IMR-90 (cell line): ENCODE measurements at regions not wholly inside any gene's neighbourhood (a gene's known extent, or its start where the extent isn't known, plus 50 kb on each side); places are given as distances from the start of the nearest gene placed in this dataset.

Source experiments
- ATAC-seq: fragments of 200-7000 bp; cut with Tn5 transposase; 2 replicates; pipeline ENCODE4 v1.9.1; 2020; ENCODE audit warnings: low read depth, mild to moderate bottlenecking, moderate library complexity
- BruUV-seq: library from RNA; stranded (reverse); fragments of 400-500 nt; replicated peaks from 2 replicates; lab custom pipeline; 2021; lab: Mats Ljungman, UMichigan
- CTCF ChIA-PET: fragments of 300-600 bp; formaldehyde crosslinking; extraction: SDS; loops from one replicate; lab custom pipeline; 2021; ENCODE audit warnings: antibody characterized with exemption; lab: Yijun Ruan, JAX
- POLR2A ChIA-PET: fragments of 300-600 bp; sonication (Branson Sonifier 250); formaldehyde crosslinking; loops from one replicate; lab custom pipeline; 2022; ENCODE audit warnings: antibody characterized with exemption; ENCODE audit not compliant: unreplicated experiment; lab: Charles Lee
- DNase-seq: peaks from one replicate; pipeline ENCODE4 v3.0.0; 2013
- H2AFZ ChIP-seq: replicated peaks from 2 replicates; pipeline ENCODE3; 2013; ENCODE audit warnings: low read length, mild to moderate bottlenecking; ENCODE audit not compliant: poor library complexity
- H2AK5ac ChIP-seq: 2 replicates; pipeline ENCODE4 v1.6.1; 2013; ENCODE audit warnings: low read depth, low read length, inconsistent platforms
- H2AK9ac ChIP-seq: replicated peaks from 2 replicates; pipeline ENCODE3; 2013; ENCODE audit warnings: mild to moderate bottlenecking, low read depth, low read length, moderate library complexity; ENCODE audit not compliant: poor library complexity
- H2BK120ac ChIP-seq: 2 replicates; pipeline ENCODE4 v1.6.1; 2013; ENCODE audit warnings: low read depth, low read length, inconsistent platforms
- H2BK15ac ChIP-seq: 3 replicates; pipeline ENCODE4 v1.6.1; 2013; ENCODE audit warnings: low read depth, low read length, inconsistent platforms
- H2BK20ac ChIP-seq: 2 replicates; pipeline ENCODE4 v1.6.1; 2013; ENCODE audit warnings: low read depth, mild to moderate bottlenecking, inconsistent platforms, low read length, moderate library complexity
- H2BK5ac ChIP-seq: 2 replicates; pipeline ENCODE4 v1.6.1; 2013; ENCODE audit warnings: mild to moderate bottlenecking, low read depth, low read length, inconsistent platforms; ENCODE audit not compliant: poor library complexity, severe bottlenecking
- H3K14ac ChIP-seq: replicated peaks from 2 replicates; pipeline ENCODE4 v1.6.1; 2013; ENCODE audit warnings: low read depth, low read length, inconsistent platforms
- H3K18ac ChIP-seq: 2 replicates; pipeline ENCODE4 v1.6.1; 2013; ENCODE audit warnings: low read depth, low read length, control low read depth
- H3K23ac ChIP-seq: 2 replicates; pipeline ENCODE4 v1.6.1; 2013; ENCODE audit warnings: low read depth, low read length, inconsistent platforms
- H3K27ac ChIP-seq: 2 replicates; pipeline ENCODE4 v1.5.1; 2013; ENCODE audit warnings: mild to moderate bottlenecking, control low read depth, low read length; ENCODE audit not compliant: insufficient read depth
- H3K27me3 ChIP-seq: 2 replicates; pipeline ENCODE4 v1.6.1; 2013; ENCODE audit warnings: low read length; ENCODE audit not compliant: control insufficient read depth, insufficient read depth
- H3K36me3 ChIP-seq: 2 replicates; pipeline ENCODE4 v1.6.1; 2013; ENCODE audit warnings: low read length, mixed read lengths; ENCODE audit not compliant: control insufficient read depth, insufficient read depth
- H3K4ac ChIP-seq: 2 replicates; pipeline ENCODE4 v1.6.1; 2013; ENCODE audit warnings: low read depth, low read length, inconsistent platforms
- H3K4me1 ChIP-seq: 2 replicates; pipeline ENCODE4 v1.6.1; 2013; ENCODE audit warnings: low read length, mixed read lengths; ENCODE audit not compliant: control insufficient read depth, insufficient read depth
- H3K4me2 ChIP-seq: 2 replicates; pipeline ENCODE4 v1.6.1; 2013; ENCODE audit warnings: low read depth, mild to moderate bottlenecking, control low read depth, low read length, moderate library complexity
- H3K4me3 ChIP-seq: 2 replicates; pipeline ENCODE4 v1.5.1; 2013; ENCODE audit warnings: low read depth, mild to moderate bottlenecking, control low read depth, low read length, moderate library complexity; ENCODE audit not compliant: insufficient read depth
- H3K56ac ChIP-seq: 2 replicates; pipeline ENCODE4 v1.6.1; 2013; ENCODE audit warnings: low read length, inconsistent platforms; ENCODE audit not compliant: insufficient read depth; ENCODE audit errors: extremely low read depth
- H3K79me1 ChIP-seq, 2 experiments: 2 replicates each; pipeline ENCODE4 v1.6.1; 2013; ENCODE audit warnings: low read length in 2 of 2, inconsistent platforms in 1 of 2, low read depth in 1 of 2
- H3K9ac ChIP-seq: 2 replicates; pipeline ENCODE4 v1.6.1; 2013; ENCODE audit warnings: low read depth, low read length, control low read depth
- H3K9me1 ChIP-seq: 2 replicates; pipeline ENCODE4 v1.6.1; 2013; ENCODE audit warnings: low read length, inconsistent platforms; ENCODE audit not compliant: insufficient read depth
- H3K9me3 ChIP-seq: 2 replicates; pipeline ENCODE4 v1.6.1; 2013; ENCODE audit warnings: low read length; ENCODE audit not compliant: control insufficient read depth, insufficient read depth
- H4K20me1 ChIP-seq: 2 replicates; pipeline ENCODE4 v1.6.1; 2013; ENCODE audit warnings: low read length, inconsistent platforms; ENCODE audit not compliant: insufficient read depth
- H4K5ac ChIP-seq: 2 replicates; pipeline ENCODE4 v1.6.1; 2013; ENCODE audit warnings: mild to moderate bottlenecking, low read depth, low read length, control low read depth
- H4K8ac ChIP-seq, 2 experiments: 2 replicates each; pipeline ENCODE4 v1.6.1; 2013; ENCODE audit warnings: low read depth in 2 of 2, low read length in 2 of 2, control low read depth in 1 of 2, inconsistent platforms in 1 of 2
- H4K91ac ChIP-seq: 2 replicates; pipeline ENCODE4 v1.6.1; 2013; ENCODE audit warnings: low read depth, low read length, inconsistent platforms; ENCODE audit not compliant: insufficient read depth
- BHLHE40 ChIP-seq: fragments of 150-350 bp; IDR thresholded peaks from 2 replicates; pipeline ENCODE4 v1.6.1; 2016; ENCODE audit warnings: mild to moderate bottlenecking, low read depth, low read length
- CEBPB ChIP-seq: IDR thresholded peaks from 2 replicates; pipeline ENCODE4 v1.6.1; 2012; ENCODE audit warnings: low read depth, low read length, improper control_type of control experiment
- FOS ChIP-seq: fragments of 150-350 bp; IDR thresholded peaks from 2 replicates; pipeline ENCODE4 v1.6.1; 2016; ENCODE audit warnings: low read depth, low read length
- MAZ ChIP-seq: IDR thresholded peaks from 2 replicates; pipeline ENCODE4 v1.6.1; 2012; ENCODE audit warnings: low read depth, mild to moderate bottlenecking, low read length, improper control_type of control experiment, moderate library complexity, borderline replicate concordance
- MXI1 ChIP-seq: IDR thresholded peaks from 2 replicates; pipeline ENCODE4 v1.6.1; 2012; ENCODE audit warnings: low read depth, mild to moderate bottlenecking, low read length, moderate library complexity, borderline replicate concordance
- NFE2L2 ChIP-seq: fragments of 150-350 bp; IDR thresholded peaks from 2 replicates; pipeline ENCODE4 v1.6.1; 2016; ENCODE audit warnings: low read depth, mild to moderate bottlenecking, low read length
- RFX5 ChIP-seq: IDR thresholded peaks from 2 replicates; pipeline ENCODE4 v1.8.0; 2012; ENCODE audit warnings: low read depth, mild to moderate bottlenecking, low read length, moderate library complexity
- WGBS, 2 experiments: methylation state at CpG; one replicate each; pipeline versions ENCODE4 v1.1.5 to v1.1.7; 2013; ENCODE audit warnings: missing lambda C conversion rate in 2 of 2; ENCODE audit not compliant: insufficient read length in 1 of 2; ENCODE audit errors: extremely low coverage in 2 of 2; 5-methylcytosine and 5-hydroxymethylcytosine counted together
- dilution Hi-C: fragments of 300-500 bp; cut with HindIII; formaldehyde crosslinking; loops from one replicate; pipeline ENCODE4 v1.14.3; 2018; ENCODE audit warnings: low sequenced_read_pairs; ENCODE audit not compliant: unreplicated experiment
- in situ Hi-C: fragments of 300-500 bp; cut with MboI; formaldehyde crosslinking; loops from 3 replicates; pipeline ENCODE4 v1.14.3; 2019; ENCODE audit warnings: low sequenced_read_pairs, inconsistent platforms, mixed read lengths
- intact Hi-C: fragments of 100-400 bp; cut with micrococcal nuclease; formaldehyde crosslinking; loops from 2 replicates; pipeline ENCODE4 v1.10.0; 2022
- TF ChIP-seq, protein P1 (sequence below): fragments of 150-350 bp; IDR thresholded peaks from 2 replicates; pipeline ENCODE4 v1.6.1; 2016; ENCODE audit warnings: low read depth, mild to moderate bottlenecking, low read length, moderate library complexity, borderline replicate concordance

DNA sequence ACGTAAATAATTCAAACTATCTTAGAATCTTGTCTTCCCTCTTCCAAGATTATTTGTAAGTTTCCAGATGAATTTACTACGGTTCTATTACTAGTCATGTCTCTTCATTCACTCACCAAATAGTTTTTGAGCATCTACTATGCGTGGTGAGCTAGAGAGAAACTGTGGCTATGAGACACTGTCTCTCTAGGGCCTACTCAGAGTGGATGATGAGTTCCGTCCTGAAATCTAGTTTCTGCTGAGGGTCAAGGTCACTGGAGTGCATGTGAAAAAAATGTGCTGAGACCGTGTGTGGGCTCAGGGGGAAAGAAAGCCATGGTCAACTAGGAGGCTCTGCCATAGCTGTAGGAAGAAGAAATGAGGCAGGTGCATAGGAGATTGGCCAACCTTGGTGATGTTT lies 320.2 kb upstream of the GATB start:
- H3K4me1 ChIP-seq = no peaks in the 10 kb centered on the region

More for the DNA sequence above, 320.2 kb upstream of the GATB start:
- Histone ChIP-seq H2AK9ac (no peak overlapping the region), H3K4ac (no peak overlapping the region), H4K8ac (no peak overlapping the region), H3K27ac (no peak overlapping the region), H3K9me1 (no peaks in the 10 kb centered on the region; the same call in 1 of the 2 replicates), H3K9ac (no peak overlapping the region), H3K14ac (no peak overlapping the region), H3K56ac (no peak overlapping the region), H3K9me3 (peaks cover 3% of the 10 kb centered on the region; the same call in 1 of the 2 replicates), H3K4me2 (no peak overlapping the region), H3K79me1 (no peaks in the 10 kb centered on the region), H3K4me3 (no peak overlapping the region), H2BK120ac (no peak overlapping the region), H2BK20ac (no peak overlapping the region), H4K20me1 (no peaks in the 10 kb centered on the region), H3K18ac (no peak overlapping the region), H2AFZ (no peak overlapping the region), H2AK5ac (no peak overlapping the region), H3K36me3 (no peaks in the 10 kb centered on the region), H3K23ac (no peak overlapping the region), H3K27me3 (peaks cover 23% of the 10 kb centered on the region), H4K5ac (no peak overlapping the region), H2BK15ac (no peak overlapping the region), H2BK5ac (no peak overlapping the region), H4K91ac (no peak overlapping the region)
- dilution Hi-C loops = no loop called here
- in situ Hi-C loops = no loop called here
- ATAC-seq = no peak
- CTCF ChIA-PET = no interaction called here
- WGBS, 2 experiments = no CpG with 5 or more reads among the region's 5 CpGs
- intact Hi-C loops = no loop called here
- no TSS peak for BruUV-seq
- no peak for DNase-seq
- POLR2A ChIA-PET = no interaction called here
- TF ChIP-seq CEBPB (no peak), FOS (no peak), MAZ (no peak), NFE2L2 (no peak), MXI1 (no peak), BHLHE40 (no peak), RFX5 (no peak)
- TF ChIP-seq, protein P1, sequence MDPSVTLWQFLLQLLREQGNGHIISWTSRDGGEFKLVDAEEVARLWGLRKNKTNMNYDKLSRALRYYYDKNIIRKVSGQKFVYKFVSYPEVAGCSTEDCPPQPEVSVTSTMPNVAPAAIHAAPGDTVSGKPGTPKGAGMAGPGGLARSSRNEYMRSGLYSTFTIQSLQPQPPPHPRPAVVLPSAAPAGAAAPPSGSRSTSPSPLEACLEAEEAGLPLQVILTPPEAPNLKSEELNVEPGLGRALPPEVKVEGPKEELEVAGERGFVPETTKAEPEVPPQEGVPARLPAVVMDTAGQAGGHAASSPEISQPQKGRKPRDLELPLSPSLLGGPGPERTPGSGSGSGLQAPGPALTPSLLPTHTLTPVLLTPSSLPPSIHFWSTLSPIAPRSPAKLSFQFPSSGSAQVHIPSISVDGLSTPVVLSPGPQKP = no peak
